ENCODE measurements at regions not wholly inside any gene's neighbourhood (a gene's known extent, or its start where the extent isn't known, plus 50 kb on each side); places are given as distances from the start of the nearest gene placed in this dataset.

GRCh38 chr2:16316456-16317210 is 349.0 kb downstream of the CYRIA start:
- TF ChIP-seq CREB1 (IDR thresholded peaks at IDR 0.05) (no peak), SIX5 (IDR thresholded peaks at IDR 0.05; ENCODE audit: low read depth, low read length) (no peak), GABPA (IDR thresholded peaks at IDR 0.05; ENCODE audit: borderline replicate concordance, insufficient read depth, low read length) (no peak), SRF (IDR thresholded peaks at IDR 0.05; ENCODE audit: low read depth, low read length) (no peak), JUND (IDR thresholded peaks at IDR 0.05; ENCODE audit: low read length) (no peak), TAF1 (IDR thresholded peaks at IDR 0.05; ENCODE audit: low read depth, low read length) (no peak), EP300 (IDR thresholded peaks at IDR 0.05; ENCODE audit: borderline replicate concordance in 1 of 2, low read depth in 2 of 2, low read length in 2 of 2) (no peak), SP1 (IDR thresholded peaks at IDR 0.05; ENCODE audit: low read depth, low read length) (no peak), MAX (IDR thresholded peaks at IDR 0.05) (no peak), CBX5 (IDR thresholded peaks at IDR 0.05; ENCODE audit: low read depth, low read length) (no peak), ATF3 (IDR thresholded peaks at IDR 0.05; ENCODE audit: insufficient read depth, low read depth, low read length) (no peak)
- TF ChIP-seq, protein P1, sequence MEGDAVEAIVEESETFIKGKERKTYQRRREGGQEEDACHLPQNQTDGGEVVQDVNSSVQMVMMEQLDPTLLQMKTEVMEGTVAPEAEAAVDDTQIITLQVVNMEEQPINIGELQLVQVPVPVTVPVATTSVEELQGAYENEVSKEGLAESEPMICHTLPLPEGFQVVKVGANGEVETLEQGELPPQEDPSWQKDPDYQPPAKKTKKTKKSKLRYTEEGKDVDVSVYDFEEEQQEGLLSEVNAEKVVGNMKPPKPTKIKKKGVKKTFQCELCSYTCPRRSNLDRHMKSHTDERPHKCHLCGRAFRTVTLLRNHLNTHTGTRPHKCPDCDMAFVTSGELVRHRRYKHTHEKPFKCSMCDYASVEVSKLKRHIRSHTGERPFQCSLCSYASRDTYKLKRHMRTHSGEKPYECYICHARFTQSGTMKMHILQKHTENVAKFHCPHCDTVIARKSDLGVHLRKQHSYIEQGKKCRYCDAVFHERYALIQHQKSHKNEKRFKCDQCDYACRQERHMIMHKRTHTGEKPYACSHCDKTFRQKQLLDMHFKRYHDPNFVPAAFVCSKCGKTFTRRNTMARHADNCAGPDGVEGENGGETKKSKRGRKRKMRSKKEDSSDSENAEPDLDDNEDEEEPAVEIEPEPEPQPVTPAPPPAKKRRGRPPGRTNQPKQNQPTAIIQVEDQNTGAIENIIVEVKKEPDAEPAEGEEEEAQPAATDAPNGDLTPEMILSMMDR (IDR thresholded peaks at IDR 0.05; ENCODE audit: control extremely low read depth in 1 of 3, insufficient read depth in 1 of 3, low read depth in 1 of 3, low read length in 3 of 3): no peak

Data from H1 (cell line).